ENCODE measurements at regions not wholly inside any gene's neighbourhood (a gene's known extent, or its start where the extent isn't known, plus 50 kb on each side); places are given as distances from the start of the nearest gene placed in this dataset.
"Not testable (repeated sequence)": the region's sequence is repeated elsewhere in the genome, so short reads cannot be mapped to it uniquely, and the experiment has no call there.

DNA sequence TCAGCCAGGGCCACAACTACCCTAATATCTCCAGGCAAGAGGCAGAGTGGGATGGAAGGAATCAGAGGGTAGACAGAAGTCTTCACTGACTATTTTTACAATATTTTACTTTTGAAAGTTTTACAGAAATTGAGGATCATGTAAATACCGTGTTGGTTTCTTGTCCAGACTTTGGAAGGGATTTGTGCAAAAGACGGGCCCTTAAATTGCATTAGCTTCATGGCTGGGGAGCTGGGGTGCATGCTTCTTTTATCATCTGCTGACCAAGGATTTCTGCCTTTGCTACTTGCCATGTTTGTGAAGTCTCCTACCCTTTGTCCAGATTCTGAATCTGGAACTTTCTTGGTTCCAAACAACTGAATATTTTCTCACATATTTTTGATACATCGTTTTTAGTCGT is 107.7 kb upstream of the GRIN3A start:
- no peak for DNase-seq
- Histone ChIP-seq H3K4me3 (replicated peaks in 1 of 3) (no peak overlapping the region), H3K9me3 (no peaks in the 10 kb centered on the region), H3K4me1 (no peaks in the 10 kb centered on the region), H3K27me3 (no peaks in the 10 kb centered on the region), H3K36me3 (no peaks in the 10 kb centered on the region), H3K27ac (no peak overlapping the region)
- intact Hi-C loops (cut with DNase I) = no loop called here
- TF ChIP-seq POLR2A (IDR thresholded peaks at IDR 0.05) = no peak
- 88 to 91% methylated on average over 4 of the region's 4 CpGs for WGBS, 2 donors

- no peak overlapping the region for H3K4me3 ChIP-seq (replicated peaks in 1 of 3)
- no peaks in the 10 kb centered on the region for H3K4me1 ChIP-seq
- no peak overlapping the region for H3K27ac ChIP-seq
- no peak for DNase-seq
- intact Hi-C loops (cut with DNase I) = no loop called here
- H3K27me3 ChIP-seq = no peaks in the 10 kb centered on the region
- H3K36me3 ChIP-seq = no peaks in the 10 kb centered on the region
- no peaks in the 10 kb centered on the region for H3K9me3 ChIP-seq
- TF ChIP-seq POLR2A (IDR thresholded peaks at IDR 0.05) (no peak), CTCF (IDR thresholded peaks at IDR 0.05) (no peak)
Observed at GRCh38 chr9:101840694-101841188, 102.3 kb upstream of the GRIN3A start.

GRCh38 chr9:101838988-101839387 is 100.5 kb upstream of the GRIN3A start:
- intact Hi-C loops (cut with DNase I); DNase-seq: not testable (repeated sequence)
- WGBS, 2 donors = 89 to 90% methylated on average over 4 of the region's 4 CpGs

GRCh38 chr9:101836021-101836420 is 97.6 kb upstream of the GRIN3A start:
- H3K27me3 ChIP-seq = no peaks in the 10 kb centered on the region
- no peak overlapping the region for H3K4me3 ChIP-seq (replicated peaks in 1 of 3)
- no peak for TF ChIP-seq CTCF (IDR thresholded peaks at IDR 0.05)
- no peak for TF ChIP-seq POLR2A (IDR thresholded peaks at IDR 0.05)
- H3K4me1 ChIP-seq = no peaks in the 10 kb centered on the region
- intact Hi-C loops (cut with DNase I) = no loop called here
- no peak overlapping the region for H3K27ac ChIP-seq
- WGBS, 2 donors = 54 to 74% methylated on average over 2 of the region's 2 CpGs
- H3K9me3 ChIP-seq = no peaks in the 10 kb centered on the region
- H3K36me3 ChIP-seq = no peaks in the 10 kb centered on the region
- DNase-seq = no peak

More at GRCh38 chr9:101838988-101839387, 100.5 kb upstream of the GRIN3A start:
- H3K4me3 ChIP-seq (replicated peaks in 1 of 3); H3K27me3 ChIP-seq; H3K4me1 ChIP-seq; H3K9me3 ChIP-seq; H3K36me3 ChIP-seq; H3K27ac ChIP-seq: not testable (repeated sequence)

DNA sequence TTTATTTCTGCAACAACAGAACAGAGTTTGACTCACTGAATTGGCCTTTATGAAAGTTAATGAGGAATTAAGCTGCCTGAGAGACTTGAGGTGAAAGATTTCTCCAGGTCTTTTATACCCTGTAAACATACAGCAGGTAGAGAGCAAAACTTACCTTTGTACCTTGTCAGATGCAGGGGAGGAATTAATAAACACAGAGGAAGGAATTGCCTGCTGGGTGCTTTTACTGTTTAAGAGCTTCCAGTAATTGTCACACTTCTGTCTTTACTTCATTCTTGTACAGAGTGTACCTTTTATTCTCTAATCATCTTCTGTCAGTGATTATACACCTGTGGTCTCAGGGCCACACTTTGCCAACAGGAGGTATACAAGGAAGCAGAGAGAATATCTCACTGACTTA is 94.0 kb upstream of the GRIN3A start:
- Histone ChIP-seq H3K27me3 (no peaks in the 10 kb centered on the region), H3K36me3 (no peaks in the 10 kb centered on the region), H3K27ac (no peak overlapping the region), H3K9me3 (no peaks in the 10 kb centered on the region), H3K4me1 (no peaks in the 10 kb centered on the region), H3K4me3 (replicated peaks in 1 of 3) (no peak overlapping the region)
- no peak for DNase-seq
- intact Hi-C loops (cut with DNase I) = no loop called here
- TF ChIP-seq POLR2A (IDR thresholded peaks at IDR 0.05) (no peak), CTCF (IDR thresholded peaks at IDR 0.05) (no peak)

GRCh38 chr9:101821450-101821849 is 83.0 kb upstream of the GRIN3A start:
- H3K27me3 ChIP-seq; H3K27ac ChIP-seq; intact Hi-C loops (cut with DNase I); H3K9me3 ChIP-seq; DNase-seq; H3K4me3 ChIP-seq (replicated peaks in 1 of 3); H3K36me3 ChIP-seq; H3K4me1 ChIP-seq: not testable (repeated sequence)
- 94 to 97% methylated on average over 1 of the region's 1 CpG for WGBS, 2 donors

- intact Hi-C loops (cut with DNase I); H3K27ac ChIP-seq; H3K4me1 ChIP-seq; DNase-seq; H3K9me3 ChIP-seq; H3K36me3 ChIP-seq; H3K4me3 ChIP-seq (replicated peaks in 1 of 3); H3K27me3 ChIP-seq: not testable (repeated sequence)
Observed at GRCh38 chr9:101820983-101821382, 82.5 kb upstream of the GRIN3A start.

Measured in thyroid gland (tissue), 4 donors.